ENCODE measurements at regions not wholly inside any gene's neighbourhood (a gene's known extent, or its start where the extent isn't known, plus 50 kb on each side); places are given as distances from the start of the nearest gene placed in this dataset.

DNA sequence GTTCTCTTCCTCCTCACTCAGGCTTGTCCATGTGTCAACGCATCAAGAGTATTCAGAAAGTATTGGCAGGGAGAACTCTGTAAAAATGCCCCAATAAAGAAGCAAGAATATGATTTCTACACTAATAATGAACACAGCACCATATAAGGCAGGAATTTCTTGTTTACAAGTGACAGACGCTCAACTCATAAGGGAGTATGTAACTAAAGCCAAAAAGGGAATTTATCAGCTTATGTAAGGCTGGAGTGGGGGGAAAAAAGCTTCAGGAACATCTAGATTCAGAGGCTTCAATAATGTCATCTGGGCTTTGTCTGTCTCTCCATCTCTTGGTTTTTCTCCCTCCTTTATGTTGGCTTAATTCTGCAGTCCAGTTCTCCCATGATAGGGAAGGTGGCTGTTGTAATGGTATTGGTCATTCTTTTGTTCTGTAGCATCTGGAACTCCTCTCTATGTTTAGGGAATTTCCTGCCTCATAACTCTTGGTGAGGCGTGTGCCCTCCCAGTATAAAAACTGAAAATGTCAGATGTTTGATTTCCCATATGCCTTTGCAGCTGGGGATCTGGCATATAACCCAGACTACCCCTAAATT is 125.1 kb upstream of the COL21A1 start:
- Histone ChIP-seq H3K27ac (ENCODE audit: extremely low read length, insufficient read depth, low read length) (no peak overlapping the region), H3K36me3 (replicated peaks in 1 of 2; ENCODE audit: control insufficient read depth in 1 of 2, insufficient read depth in 2 of 2, low read length in 2 of 2) (no peaks in the 10 kb centered on the region), H4K20me1 (ENCODE audit: insufficient read depth, low read length) (no peaks in the 10 kb centered on the region), H3K4me3 (replicated peaks in 1 of 3; ENCODE audit: insufficient read depth in 1 of 3, low read depth in 2 of 3, low read length in 3 of 3) (no peak overlapping the region), H3K79me2 (ENCODE audit: insufficient read depth, low read length) (no peaks in the 10 kb centered on the region), H3K4me2 (ENCODE audit: low read depth, low read length) (no peak overlapping the region), H3K9me3 (ENCODE audit: low read length) (no peaks in the 10 kb centered on the region), H3K27me3 (ENCODE audit: control insufficient read depth in 1 of 2, insufficient read depth in 2 of 2, low read length in 2 of 2) (no peaks in the 10 kb centered on the region), H3K9ac (ENCODE audit: insufficient read depth, low read depth, low read length) (no peak overlapping the region), H3K4me1 (ENCODE audit: insufficient read depth, low read length) (peaks cover 51% of the 10 kb centered on the region), H2AFZ (ENCODE audit: low read length) (no peak overlapping the region)
- no TSS peak for BruUV-seq (replicated peaks)
- TF ChIP-seq, protein P1, sequence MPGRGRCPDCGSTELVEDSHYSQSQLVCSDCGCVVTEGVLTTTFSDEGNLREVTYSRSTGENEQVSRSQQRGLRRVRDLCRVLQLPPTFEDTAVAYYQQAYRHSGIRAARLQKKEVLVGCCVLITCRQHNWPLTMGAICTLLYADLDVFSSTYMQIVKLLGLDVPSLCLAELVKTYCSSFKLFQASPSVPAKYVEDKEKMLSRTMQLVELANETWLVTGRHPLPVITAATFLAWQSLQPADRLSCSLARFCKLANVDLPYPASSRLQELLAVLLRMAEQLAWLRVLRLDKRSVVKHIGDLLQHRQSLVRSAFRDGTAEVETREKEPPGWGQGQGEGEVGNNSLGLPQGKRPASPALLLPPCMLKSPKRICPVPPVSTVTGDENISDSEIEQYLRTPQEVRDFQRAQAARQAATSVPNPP (CRISPR knock-in tag; IDR thresholded peaks at IDR 0.05), result no peak
- TF ChIP-seq DNMT3B (CRISPR knock-in tag; conservative IDR thresholded peaks at IDR 0.05), result no peak
- TF ChIP-seq U2AF2 (IDR thresholded peaks at IDR 0.05; ENCODE audit: low read depth, low read length), result no peak
- no peak for TF ChIP-seq ZNF841 (CRISPR knock-in tag; IDR thresholded peaks at IDR 0.05; ENCODE audit: borderline replicate concordance)
- TF ChIP-seq, protein P2, sequence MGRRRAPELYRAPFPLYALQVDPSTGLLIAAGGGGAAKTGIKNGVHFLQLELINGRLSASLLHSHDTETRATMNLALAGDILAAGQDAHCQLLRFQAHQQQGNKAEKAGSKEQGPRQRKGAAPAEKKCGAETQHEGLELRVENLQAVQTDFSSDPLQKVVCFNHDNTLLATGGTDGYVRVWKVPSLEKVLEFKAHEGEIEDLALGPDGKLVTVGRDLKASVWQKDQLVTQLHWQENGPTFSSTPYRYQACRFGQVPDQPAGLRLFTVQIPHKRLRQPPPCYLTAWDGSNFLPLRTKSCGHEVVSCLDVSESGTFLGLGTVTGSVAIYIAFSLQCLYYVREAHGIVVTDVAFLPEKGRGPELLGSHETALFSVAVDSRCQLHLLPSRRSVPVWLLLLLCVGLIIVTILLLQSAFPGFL (CRISPR knock-in tag; IDR thresholded peaks at IDR 0.05), result no peak
- no peak for TF ChIP-seq ZFY (CRISPR knock-in tag; IDR thresholded peaks at IDR 0.05)
- no peak for TF ChIP-seq MAFK (conservative IDR thresholded peaks at IDR 0.05 in 1 of 2, IDR thresholded peaks at IDR 0.05 in 1 of 2; ENCODE audit: low read length in 2 of 2)
- TF ChIP-seq ZSCAN9 (CRISPR knock-in tag; IDR thresholded peaks at IDR 0.05; ENCODE audit: borderline replicate concordance), result no peak
- TF ChIP-seq, protein P3, sequence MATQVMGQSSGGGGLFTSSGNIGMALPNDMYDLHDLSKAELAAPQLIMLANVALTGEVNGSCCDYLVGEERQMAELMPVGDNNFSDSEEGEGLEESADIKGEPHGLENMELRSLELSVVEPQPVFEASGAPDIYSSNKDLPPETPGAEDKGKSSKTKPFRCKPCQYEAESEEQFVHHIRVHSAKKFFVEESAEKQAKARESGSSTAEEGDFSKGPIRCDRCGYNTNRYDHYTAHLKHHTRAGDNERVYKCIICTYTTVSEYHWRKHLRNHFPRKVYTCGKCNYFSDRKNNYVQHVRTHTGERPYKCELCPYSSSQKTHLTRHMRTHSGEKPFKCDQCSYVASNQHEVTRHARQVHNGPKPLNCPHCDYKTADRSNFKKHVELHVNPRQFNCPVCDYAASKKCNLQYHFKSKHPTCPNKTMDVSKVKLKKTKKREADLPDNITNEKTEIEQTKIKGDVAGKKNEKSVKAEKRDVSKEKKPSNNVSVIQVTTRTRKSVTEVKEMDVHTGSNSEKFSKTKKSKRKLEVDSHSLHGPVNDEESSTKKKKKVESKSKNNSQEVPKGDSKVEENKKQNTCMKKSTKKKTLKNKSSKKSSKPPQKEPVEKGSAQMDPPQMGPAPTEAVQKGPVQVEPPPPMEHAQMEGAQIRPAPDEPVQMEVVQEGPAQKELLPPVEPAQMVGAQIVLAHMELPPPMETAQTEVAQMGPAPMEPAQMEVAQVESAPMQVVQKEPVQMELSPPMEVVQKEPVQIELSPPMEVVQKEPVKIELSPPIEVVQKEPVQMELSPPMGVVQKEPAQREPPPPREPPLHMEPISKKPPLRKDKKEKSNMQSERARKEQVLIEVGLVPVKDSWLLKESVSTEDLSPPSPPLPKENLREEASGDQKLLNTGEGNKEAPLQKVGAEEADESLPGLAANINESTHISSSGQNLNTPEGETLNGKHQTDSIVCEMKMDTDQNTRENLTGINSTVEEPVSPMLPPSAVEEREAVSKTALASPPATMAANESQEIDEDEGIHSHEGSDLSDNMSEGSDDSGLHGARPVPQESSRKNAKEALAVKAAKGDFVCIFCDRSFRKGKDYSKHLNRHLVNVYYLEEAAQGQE (IDR thresholded peaks at IDR 0.05; ENCODE audit: borderline replicate concordance in 1 of 2, low read depth in 1 of 2, low read length in 2 of 2), result no peak
- no peak for TF ChIP-seq KMT2A (CRISPR knock-in tag; IDR thresholded peaks at IDR 0.05)
- DNase-seq (ENCODE audit: low spot score) (no peak), ATAC-seq (no peak), FAIRE-seq (no peak)
- intact Hi-C loops (cut with micrococcal nuclease; ENCODE audit: unreplicated experiment) (loop anchor here (2.0 to 5.0 kb wide), 3 partner anchors 14 to 110 kb away; no protein-coding TSS in a partner anchor), in situ Hi-C loops (cut with HindIII; ENCODE audit: extremely low pct_ligation_motif_present, low pct_unique_long_range_greater_than_20kb) (loop anchor here (5.0 kb wide), 1 partner anchor 45 kb away; no protein-coding TSS in a partner anchor)
- POLR2A ChIA-PET, result interaction anchor here (1.2 to 3.3 kb wide), 3 partner anchors 15 to 170 kb away, joined by 3 to 17 read pairs (median 5); no protein-coding TSS in a partner anchor
- CTCF ChIA-PET (ENCODE audit: low intra/inter-chr PET ratio, low total read pairs), result no interaction called here
- 92% methylated on average over 3 of the region's 3 CpGs for WGBS (ENCODE audit: low lambda C conversion rate)

Measured in HepG2 (cell line).